Fibroblast of skin of right quadriceps (primary cell): ENCODE measurements at regions not wholly inside any gene's neighbourhood (a gene's known extent, or its start where the extent isn't known, plus 50 kb on each side); places are given as distances from the start of the nearest gene placed in this dataset.
A peak's percentile ranks its signal among the peaks of the same experiment; 100 is the strongest.
"Not testable (repeated sequence)": the region's sequence is repeated elsewhere in the genome, so short reads cannot be mapped to it uniquely, and the experiment has no call there.

Source experiments
- DNase-seq: peaks from one replicate; pipeline ENCODE4 v3.0.0-alpha.2; 2013

- peak; percentile 23 for DNase-seq
Measured at GRCh38 chr2:118372886-118373830, 284.9 kb downstream of the INSIG2 start.

GRCh38 chr2:118371515-118371914 lies 283.2 kb downstream of the INSIG2 start:
- peak; percentile 74 for DNase-seq

DNA sequence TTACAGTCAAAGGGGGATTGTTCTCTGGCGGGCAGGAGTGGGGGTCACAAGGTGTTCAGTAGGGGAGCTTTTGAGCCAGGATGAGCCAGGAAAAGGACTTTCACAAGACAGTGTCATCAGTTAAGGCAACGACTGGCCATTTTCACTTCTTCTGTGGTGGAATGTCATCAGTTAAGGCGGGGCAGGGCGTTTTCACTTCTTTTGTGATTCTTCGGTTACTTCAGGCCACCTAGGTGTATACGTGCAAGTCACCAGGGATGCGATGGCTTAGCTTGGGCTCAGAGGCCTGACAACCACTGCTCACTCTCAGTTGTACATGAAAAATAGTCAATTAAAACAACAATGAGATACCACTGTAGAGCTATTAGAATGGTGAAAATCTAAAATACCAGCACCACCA lies 281.2 kb downstream of the INSIG2 start:
- DNase-seq = not testable (repeated sequence)

DNA sequence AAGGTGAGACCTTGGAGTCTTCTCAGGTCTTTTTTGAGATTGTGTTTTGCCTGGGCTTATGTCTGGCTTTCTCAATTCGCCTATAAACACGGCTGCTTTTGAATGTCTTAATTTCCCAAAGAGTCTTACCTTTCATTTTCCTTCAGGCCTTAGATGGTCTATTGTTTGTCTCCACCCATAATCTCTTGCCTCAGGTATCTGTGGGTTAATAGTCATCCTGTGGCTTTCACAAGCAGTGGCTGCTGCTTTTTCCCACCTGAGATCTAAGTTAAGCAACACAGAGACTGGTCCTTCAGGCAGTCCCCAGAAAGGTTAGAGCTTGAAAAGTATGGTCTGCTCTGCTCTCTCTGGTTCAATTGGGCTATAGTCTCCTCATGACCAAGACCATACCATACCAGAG lies 275.3 kb downstream of the INSIG2 start:
- no peak for DNase-seq

GRCh38 chr2:118356051-118356450 lies 267.8 kb downstream of the INSIG2 start:
- DNase-seq = no peak

DNA sequence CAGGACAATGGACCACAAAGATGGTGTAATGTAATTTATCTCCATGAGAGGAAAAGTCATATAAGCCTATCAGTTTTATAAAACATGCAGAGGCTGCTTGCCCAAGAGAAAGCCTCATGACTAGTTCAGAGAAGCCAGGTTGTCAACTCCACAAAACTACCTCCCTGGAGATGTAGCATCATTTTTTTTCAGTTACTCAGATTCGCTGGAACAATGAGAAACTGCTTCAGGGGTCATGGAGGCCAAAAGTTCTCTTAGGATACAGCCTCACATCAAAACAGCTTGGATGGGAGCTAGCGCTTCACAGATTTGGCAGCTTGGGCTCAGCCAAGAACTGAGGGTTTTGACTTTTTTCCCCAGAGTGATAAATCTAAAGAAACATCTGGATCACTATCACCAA lies 263.5 kb downstream of the INSIG2 start:
- peak; percentile 5 for DNase-seq

DNA sequence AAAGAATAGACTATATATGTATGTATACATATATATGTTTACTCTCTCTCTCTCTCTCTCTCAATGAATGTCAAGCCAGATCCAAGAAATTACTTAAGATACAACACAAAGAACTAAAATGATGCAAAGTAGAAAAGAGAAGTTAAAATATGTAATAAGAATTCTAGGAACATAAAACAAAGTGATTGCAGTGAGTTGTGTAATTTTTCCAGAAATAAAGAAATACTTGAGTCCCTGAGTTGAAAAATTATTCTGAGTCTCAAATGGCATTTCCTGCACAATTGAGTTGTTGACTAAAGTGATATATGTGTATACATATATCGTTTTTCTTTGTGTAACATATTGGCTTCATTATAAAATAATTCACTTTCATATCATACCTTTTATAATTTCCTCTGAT lies 262.4 kb downstream of the INSIG2 start:
- DNase-seq = peak; percentile 32

DNA sequence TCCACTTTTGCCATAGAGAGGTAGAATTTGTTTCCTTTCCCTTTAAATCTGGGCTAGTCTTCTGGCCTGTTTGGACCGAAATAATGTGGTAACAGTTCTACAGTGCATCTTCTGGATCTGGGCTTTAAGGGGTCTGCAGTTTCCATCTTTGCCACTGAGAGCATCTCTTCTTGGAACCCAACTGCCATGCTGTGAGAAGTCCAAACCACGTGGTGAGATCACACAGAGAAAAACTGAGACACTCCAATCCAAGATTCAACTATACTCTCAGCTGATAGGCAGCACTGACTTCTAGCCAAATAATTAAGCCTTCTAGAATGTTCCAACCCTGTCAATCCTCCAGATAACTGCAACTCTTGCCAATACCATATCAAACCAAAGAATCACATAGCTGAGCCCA lies 261.1 kb downstream of the INSIG2 start:
- DNase-seq = no peak

DNA sequence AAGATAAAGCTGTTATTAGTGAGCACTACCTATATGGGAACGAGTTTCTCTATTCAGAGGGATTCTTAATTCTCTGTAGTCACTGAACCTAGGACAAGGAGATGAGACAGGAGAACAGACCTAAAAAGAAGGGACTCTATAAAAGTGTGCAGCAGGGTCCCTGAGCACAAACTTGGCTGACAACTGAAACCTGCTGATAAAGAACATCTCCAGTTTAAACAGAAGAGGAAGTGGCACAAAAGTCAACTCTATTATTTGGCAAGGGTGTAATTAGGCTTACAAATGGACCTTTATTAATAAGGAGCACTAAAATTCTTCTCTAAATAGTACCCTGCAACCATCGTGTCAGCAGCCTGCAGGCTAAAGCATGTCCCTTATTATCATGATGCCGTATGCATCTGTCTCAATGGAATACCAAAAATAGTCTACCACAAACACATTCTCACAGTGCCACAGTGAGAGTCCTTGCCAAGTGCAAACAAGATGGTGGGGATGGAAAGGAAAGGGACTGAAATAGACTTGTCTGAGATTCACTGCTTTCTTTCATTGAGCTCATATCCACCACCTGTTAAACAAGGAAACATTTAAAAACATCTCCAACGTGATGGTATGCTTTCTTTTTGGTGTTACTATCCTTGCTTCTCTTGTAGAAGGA lies 260.2 kb downstream of the INSIG2 start:
- no peak for DNase-seq

- DNase-seq = no peak
Measured at GRCh38 chr2:118345465-118345864, 257.2 kb downstream of the INSIG2 start.

DNA sequence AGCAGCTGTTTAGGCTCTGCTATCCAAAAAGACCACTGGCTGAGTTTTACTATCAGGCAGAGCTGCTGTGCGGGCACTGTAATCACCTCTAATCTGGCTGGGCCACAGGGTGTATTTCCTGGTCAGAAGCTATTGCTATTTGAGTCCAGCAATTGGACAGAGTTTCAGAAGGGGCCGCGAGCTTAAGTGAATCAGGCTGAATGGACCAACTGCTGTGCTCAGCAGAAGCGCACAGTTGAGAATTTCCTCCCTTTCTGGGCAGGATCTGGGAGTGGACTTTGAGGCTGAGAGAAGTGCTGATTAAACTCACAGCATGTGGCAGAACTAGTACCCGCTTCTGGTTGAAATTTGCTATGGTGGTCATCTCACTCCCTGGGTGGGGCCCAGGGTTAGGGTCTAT lies 251.8 kb downstream of the INSIG2 start:
- DNase-seq = no peak

DNA sequence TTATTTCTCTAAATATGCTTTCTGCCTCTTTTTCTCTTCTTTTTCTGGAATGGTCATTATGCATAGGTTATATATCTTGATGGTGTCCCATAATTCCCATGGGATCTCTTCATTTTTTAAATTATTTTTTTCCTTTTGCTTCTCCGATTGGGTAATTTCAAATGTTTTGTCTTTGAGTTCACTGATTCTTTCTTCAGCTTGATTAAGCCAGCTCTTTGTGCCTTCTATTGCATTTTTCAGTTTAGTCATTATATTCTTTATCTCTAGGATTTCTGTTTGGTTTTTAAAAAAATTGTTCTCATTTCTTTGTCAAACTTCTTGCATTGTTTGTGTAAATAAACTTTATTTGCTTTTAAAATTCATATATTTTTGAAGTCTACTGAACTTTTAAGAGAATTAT lies 251.1 kb downstream of the INSIG2 start:
- DNase-seq = no peak

GRCh38 chr2:118333664-118334063 lies 245.4 kb downstream of the INSIG2 start:
- no peak for DNase-seq

- DNase-seq = peak; percentile 32
Measured at GRCh38 chr2:118325321-118325955, 237.2 kb downstream of the INSIG2 start.

DNA sequence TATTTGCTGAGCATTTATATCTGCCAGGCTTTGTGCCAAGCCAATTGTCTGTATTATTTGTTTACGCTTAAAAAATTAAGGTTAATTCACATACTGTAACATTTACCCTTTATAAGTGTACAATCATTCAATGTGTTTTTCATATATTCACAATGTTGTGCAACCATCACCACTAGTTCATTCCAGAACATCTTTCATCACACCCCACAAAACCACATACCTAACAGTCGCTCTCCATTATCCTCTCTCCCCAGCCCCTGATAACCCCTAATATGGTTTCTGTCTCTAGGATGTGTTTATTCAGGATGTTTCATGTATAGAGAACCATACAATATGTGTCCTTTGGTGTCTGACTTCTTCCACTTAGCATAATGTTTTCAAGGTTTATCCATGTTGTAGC lies 234.1 kb downstream of the INSIG2 start:
- peak; percentile 59 for DNase-seq

- no peak for DNase-seq
Measured at GRCh38 chr2:118321432-118322105, 233.3 kb downstream of the INSIG2 start.

DNA sequence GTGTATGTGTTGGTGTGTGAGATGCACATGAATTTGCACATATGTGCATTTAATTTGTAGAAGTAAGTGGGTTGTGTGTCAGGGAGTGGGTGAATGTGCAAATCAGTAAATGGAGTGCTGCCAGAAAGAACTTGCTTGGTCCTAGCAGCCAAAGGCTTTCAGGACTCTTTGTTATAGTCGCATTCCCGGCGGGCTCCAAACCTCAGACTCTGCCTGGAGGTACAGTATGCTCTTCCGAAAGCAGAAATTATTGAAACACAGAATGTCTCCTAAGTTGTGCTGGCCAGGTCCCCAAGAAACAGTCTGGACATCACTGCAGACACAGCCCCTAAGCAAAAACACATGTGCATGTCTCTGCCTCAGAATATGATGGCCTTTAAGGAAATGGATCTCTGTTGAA lies 232.4 kb downstream of the INSIG2 start:
- DNase-seq = no peak

DNA sequence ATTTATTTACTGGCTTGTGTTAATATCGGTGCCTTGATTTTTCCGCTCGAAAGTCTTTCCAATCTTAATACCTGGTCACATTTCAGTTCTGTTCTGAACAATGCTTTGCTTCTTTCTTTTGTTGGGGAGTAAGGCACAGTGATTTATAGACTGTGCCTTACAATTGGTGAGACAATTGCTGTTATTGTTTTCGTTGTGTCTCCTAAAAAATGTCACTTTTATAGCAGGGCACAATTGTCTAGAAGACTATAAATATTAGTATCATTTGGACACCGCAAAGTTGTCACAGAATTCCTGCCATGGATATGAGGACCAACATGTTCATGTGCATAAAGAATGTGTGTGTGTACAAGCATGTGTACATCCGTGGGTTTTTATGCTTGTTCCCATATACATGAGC lies 231.9 kb downstream of the INSIG2 start:
- DNase-seq = no peak

DNA sequence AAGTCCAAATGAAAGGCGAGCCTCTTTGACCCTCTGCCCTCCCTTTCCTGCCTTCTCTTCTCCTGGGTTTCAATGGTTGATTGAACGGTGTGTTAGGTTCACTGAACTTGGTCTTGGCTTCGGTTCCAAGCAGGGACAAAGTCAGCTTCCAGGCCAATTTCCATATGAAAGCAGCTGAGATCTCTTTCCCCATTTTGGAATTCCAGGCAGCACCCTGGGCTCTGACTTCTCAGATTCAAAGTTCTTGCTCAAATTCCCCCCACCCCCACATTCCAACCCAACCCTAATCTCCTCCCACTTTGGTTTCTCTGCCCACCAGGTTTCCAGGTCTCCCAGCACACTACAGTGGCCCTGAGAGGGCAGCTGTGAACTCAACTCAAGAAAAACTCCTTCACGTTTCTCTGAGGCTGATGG lies 231.0 kb downstream of the INSIG2 start:
- DNase-seq = no peak

GRCh38 chr2:118315606-118316005 lies 227.3 kb downstream of the INSIG2 start:
- DNase-seq = no peak

DNA sequence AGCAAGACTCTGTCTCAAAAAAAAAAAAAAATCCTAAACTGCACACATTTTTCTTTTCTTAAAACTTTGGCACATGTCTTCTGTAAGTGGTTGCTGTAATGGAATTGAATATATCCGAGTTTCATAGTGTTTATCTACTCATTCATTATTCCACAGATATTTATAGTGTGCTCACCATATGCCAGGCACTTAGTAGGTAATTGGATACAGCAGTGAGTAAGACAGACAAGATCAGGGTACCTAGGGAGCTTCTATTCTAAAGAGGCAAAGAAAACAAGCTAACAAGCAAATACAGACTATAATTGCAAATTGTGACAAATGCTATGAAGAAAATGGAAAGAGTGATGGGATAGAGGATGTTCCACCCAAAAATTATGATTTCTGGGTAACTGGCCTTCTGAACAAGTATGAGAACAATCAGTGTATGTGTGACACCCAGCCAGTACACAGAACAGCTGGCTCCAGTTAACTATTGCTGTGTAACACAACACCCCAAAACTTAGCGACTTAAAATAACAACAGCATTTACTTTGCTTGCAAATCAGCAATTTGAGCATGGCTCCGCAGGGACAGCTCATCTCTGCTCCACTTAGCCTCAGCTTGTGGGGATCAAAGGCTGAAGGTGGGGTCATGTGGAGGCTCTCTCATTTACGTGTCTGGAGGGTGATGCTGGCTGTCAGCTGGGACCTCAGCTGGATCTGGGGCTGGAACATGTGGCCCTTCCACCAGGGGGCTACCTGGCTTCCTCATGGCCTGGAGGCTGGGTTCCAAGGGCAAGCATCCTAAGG lies 224.9 kb downstream of the INSIG2 start:
- peak; percentile 38 for DNase-seq

DNA sequence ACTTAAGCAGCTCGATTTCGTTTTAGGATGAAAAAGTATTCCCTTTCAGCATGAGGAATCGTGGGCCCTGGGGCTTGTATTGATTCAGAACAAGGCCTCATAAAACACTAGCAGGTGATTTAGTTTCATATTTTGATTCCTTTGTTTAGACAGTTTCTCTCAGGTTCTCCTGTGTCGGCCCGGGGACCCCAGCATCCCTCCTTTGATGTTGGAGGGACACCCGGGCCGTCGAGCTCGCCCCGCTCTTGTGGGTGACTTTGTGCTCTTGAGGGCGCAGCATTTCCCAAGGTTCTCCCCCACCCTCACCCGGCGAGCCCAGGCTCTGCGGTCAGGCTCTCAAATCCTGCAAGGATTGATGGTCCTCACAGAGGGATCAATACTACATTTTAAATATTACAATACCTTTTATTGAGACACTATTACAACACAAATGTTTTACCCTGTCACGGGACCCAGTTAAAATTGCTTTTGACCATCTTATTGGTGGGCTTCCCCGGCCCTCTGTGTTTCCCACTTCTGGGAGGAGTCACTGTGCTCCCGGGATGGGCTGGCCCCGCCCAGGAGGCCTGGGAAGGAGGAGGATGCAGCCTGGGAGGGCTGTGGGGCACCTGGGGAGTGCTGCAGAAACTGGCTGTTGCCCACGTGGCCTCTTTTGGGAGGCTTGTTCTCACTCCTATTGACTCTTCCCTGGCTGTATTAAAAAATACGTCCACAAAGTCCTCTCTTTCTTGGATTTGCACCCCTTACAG lies 222.6 kb downstream of the INSIG2 start:
- DNase-seq = peak; percentile 31
